OCI-LY7 (cell line): ENCODE measurements at regions not wholly inside any gene's neighbourhood (a gene's known extent, or its start where the extent isn't known, plus 50 kb on each side); places are given as distances from the start of the nearest gene placed in this dataset.

Source experiments
- BruUV-seq: library from RNA; stranded (reverse); fragments of 400-500 nt; replicated peaks from 2 replicates; lab custom pipeline; 2021; lab: Mats Ljungman, UMichigan
- CTCF ChIA-PET: fragments of 300-600 bp; sonication (Branson Sonifier 250); formaldehyde crosslinking; loops from one replicate; lab custom pipeline; 2022; ENCODE audit warnings: antibody characterized with exemption; ENCODE audit not compliant: unreplicated experiment; lab: Charles Lee
- POLR2A ChIA-PET: fragments of 300-600 bp; sonication (Branson Sonifier 250); formaldehyde crosslinking; loops from one replicate; lab custom pipeline; 2022; ENCODE audit warnings: antibody characterized with exemption; lab: Charles Lee
- DNase-seq: peaks from one replicate; pipeline ENCODE4 v3.0.0-alpha.2; 2015; ENCODE audit warnings: low spot score
- H2AFZ ChIP-seq: fragments of 200-600 bp; sonication (generic), shearing (Covaris generic); 2 replicates; pipeline ENCODE4 v1.6.1; 2014; ENCODE audit warnings: mild to moderate bottlenecking, antibody characterized with exemption, low read length, moderate library complexity
- H3K27ac ChIP-seq: fragments of 200-600 bp; sonication (generic); 2 replicates; pipeline ENCODE4 v1.5.1; 2014; ENCODE audit warnings: mixed run types, low read depth, mild to moderate bottlenecking, moderate library complexity, low read length, inconsistent platforms; ENCODE audit not compliant: poor library complexity, severe bottlenecking
- H3K36me3 ChIP-seq: fragments of 200-600 bp; sonication (generic); 2 replicates; pipeline ENCODE4 v1.6.1; 2014; ENCODE audit warnings: mild to moderate bottlenecking, antibody characterized with exemption, low read length, moderate library complexity, mixed read lengths; ENCODE audit not compliant: insufficient read depth
- H3K4me1 ChIP-seq: fragments of 200-600 bp; sonication (generic); 2 replicates; pipeline ENCODE4 v1.5.1; 2014; ENCODE audit warnings: mild to moderate bottlenecking, low read length; ENCODE audit not compliant: insufficient read depth, poor library complexity, severe bottlenecking
- H3K4me2 ChIP-seq: fragments of 200-600 bp; sonication (generic); 2 replicates; pipeline ENCODE4 v1.6.1; 2014; ENCODE audit warnings: mild to moderate bottlenecking, low read length
- H3K4me3 ChIP-seq: fragments of 200-600 bp; sonication (generic); 2 replicates; pipeline ENCODE4 v1.5.1; 2014; ENCODE audit warnings: mild to moderate bottlenecking, low read depth, low read length; ENCODE audit not compliant: poor library complexity, severe bottlenecking
- H3K79me2 ChIP-seq: fragments of 200-600 bp; sonication (generic); 2 replicates; pipeline ENCODE4 v1.6.1; 2016; ENCODE audit warnings: low read depth, mild to moderate bottlenecking, low read length, moderate library complexity, mixed read lengths; ENCODE audit not compliant: insufficient read depth
- H3K9me2 ChIP-seq: fragments of 200-600 bp; sonication (generic); 2 replicates; pipeline ENCODE4 v1.6.1; 2016; ENCODE audit warnings: mild to moderate bottlenecking, low read length, mixed read lengths; ENCODE audit not compliant: insufficient read depth
- H3K9me3 ChIP-seq: fragments of 200-600 bp; sonication (generic); 2 replicates; pipeline ENCODE4 v1.6.1; 2014; ENCODE audit warnings: mild to moderate bottlenecking, mixed run types, low read length, mixed read lengths
- H4K20me1 ChIP-seq: fragments of 200-600 bp; sonication (generic); 2 replicates; pipeline ENCODE4 v1.6.1; 2014; ENCODE audit warnings: mild to moderate bottlenecking, antibody characterized with exemption, low read length, moderate library complexity, mixed read lengths; ENCODE audit not compliant: insufficient read depth
- CTCF ChIP-seq: fragments of 200-600 bp; sonication (generic); conservative IDR thresholded peaks from 2 replicates; pipeline ENCODE4 v1.5.1; 2014; ENCODE audit warnings: mild to moderate bottlenecking, antibody characterized with exemption, low read length, moderate library complexity, mixed read lengths
- EZH2phosphoT487 ChIP-seq: fragments of 200-600 bp; sonication (generic); IDR thresholded peaks from 2 replicates; pipeline ENCODE4 v1.6.1; 2018; ENCODE audit warnings: low read depth, borderline replicate concordance, mild to moderate bottlenecking, mixed run types, antibody characterized with exemption, low read length, moderate library complexity, mixed read lengths
- intact Hi-C: fragments of 100-400 bp; cut with micrococcal nuclease; formaldehyde crosslinking; loops from one replicate; pipeline ENCODE4 v1.10.0; 2022; ENCODE audit not compliant: unreplicated experiment

- Histone ChIP-seq H3K9me3 (no peaks in the 10 kb centered on the region), H3K27ac (no peak overlapping the region), H3K36me3 (no peaks in the 10 kb centered on the region), H2AFZ (no peak overlapping the region), H3K9me2 (no peaks in the 10 kb centered on the region), H3K4me2 (no peak overlapping the region), H3K4me3 (no peak overlapping the region), H4K20me1 (no peaks in the 10 kb centered on the region), H3K79me2 (no peaks in the 10 kb centered on the region), H3K4me1 (no peaks in the 10 kb centered on the region)
- ChIA-PET CTCF (no interaction called here), POLR2A (no interaction called here)
- intact Hi-C loops, result no loop called here
- no peak for DNase-seq
- TF ChIP-seq CTCF (no peak), EZH2phosphoT487 (no peak)
- no TSS peak for BruUV-seq
Observed at GRCh38 chr16:49093939-49094338, 187.7 kb downstream of the CBLN1 start.

- Histone ChIP-seq H3K27ac (no peak overlapping the region), H3K9me3 (no peaks in the 10 kb centered on the region), H2AFZ (no peak overlapping the region), H3K9me2 (no peaks in the 10 kb centered on the region), H3K36me3 (no peaks in the 10 kb centered on the region), H3K4me3 (no peak overlapping the region), H3K4me1 (no peaks in the 10 kb centered on the region), H4K20me1 (no peaks in the 10 kb centered on the region), H3K4me2 (no peak overlapping the region), H3K79me2 (no peaks in the 10 kb centered on the region)
- BruUV-seq, result no TSS peak
- intact Hi-C loops, result no loop called here
- DNase-seq, result no peak
- TF ChIP-seq CTCF (no peak), EZH2phosphoT487 (no peak)
- ChIA-PET CTCF (no interaction called here), POLR2A (no interaction called here)
Observed at GRCh38 chr16:49092704-49093103, 188.9 kb downstream of the CBLN1 start.

GRCh38 chr16:49089533-49089932 lies 192.1 kb downstream of the CBLN1 start:
- no peak overlapping the region for H3K4me2 ChIP-seq
- ChIA-PET CTCF (no interaction called here), POLR2A (interaction anchor here (0.6 kb wide), 1 partner anchor 17 kb away, joined by 3 read pairs; no protein-coding TSS in a partner anchor)
- DNase-seq, result no peak
- H4K20me1 ChIP-seq, result no peaks in the 10 kb centered on the region
- H3K9me3 ChIP-seq, result no peaks in the 10 kb centered on the region; the same call in 1 of the 2 replicates
- H3K27ac ChIP-seq, result no peak overlapping the region
- H3K4me3 ChIP-seq, result no peak overlapping the region
- H2AFZ ChIP-seq, result no peak overlapping the region
- no peaks in the 10 kb centered on the region for H3K36me3 ChIP-seq
- intact Hi-C loops, result no loop called here
- TF ChIP-seq EZH2phosphoT487 (no peak), CTCF (no peak)
- no peaks in the 10 kb centered on the region for H3K79me2 ChIP-seq
- no peaks in the 10 kb centered on the region for H3K9me2 ChIP-seq
- H3K4me1 ChIP-seq, result no peaks in the 10 kb centered on the region
- BruUV-seq, result no TSS peak
